GM19035 (cell line): ENCODE measurements at regions not wholly inside any gene's neighbourhood (a gene's known extent, or its start where the extent isn't known, plus 50 kb on each side); places are given as distances from the start of the nearest gene placed in this dataset.

Experiments used
- ATAC-seq: cut with Tn5 transposase; IDR thresholded peaks from one replicate; pipeline ENCODE4 v1.9.1; 2021; ENCODE audit not compliant: unreplicated experiment

DNA sequence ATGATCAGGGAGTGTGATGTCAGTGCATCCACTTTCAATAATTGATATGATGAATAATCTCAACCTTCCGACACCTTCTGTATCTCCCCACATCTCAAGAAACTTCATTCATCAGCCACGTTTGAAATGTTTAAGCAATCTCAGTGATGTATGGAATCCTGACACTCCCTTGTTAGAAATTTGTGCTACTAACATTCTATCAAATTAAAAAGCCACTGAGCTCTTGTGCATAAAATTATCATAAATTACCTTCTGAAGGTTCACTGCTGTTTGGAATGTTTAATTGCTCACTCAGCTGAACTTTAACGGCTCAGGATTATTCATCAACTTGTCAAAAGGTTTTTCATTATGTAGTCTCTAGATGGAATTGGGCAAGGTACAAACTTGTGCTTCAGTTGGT is 108.4 kb upstream of the DPH6 start:
- ATAC-seq: no peak

DNA sequence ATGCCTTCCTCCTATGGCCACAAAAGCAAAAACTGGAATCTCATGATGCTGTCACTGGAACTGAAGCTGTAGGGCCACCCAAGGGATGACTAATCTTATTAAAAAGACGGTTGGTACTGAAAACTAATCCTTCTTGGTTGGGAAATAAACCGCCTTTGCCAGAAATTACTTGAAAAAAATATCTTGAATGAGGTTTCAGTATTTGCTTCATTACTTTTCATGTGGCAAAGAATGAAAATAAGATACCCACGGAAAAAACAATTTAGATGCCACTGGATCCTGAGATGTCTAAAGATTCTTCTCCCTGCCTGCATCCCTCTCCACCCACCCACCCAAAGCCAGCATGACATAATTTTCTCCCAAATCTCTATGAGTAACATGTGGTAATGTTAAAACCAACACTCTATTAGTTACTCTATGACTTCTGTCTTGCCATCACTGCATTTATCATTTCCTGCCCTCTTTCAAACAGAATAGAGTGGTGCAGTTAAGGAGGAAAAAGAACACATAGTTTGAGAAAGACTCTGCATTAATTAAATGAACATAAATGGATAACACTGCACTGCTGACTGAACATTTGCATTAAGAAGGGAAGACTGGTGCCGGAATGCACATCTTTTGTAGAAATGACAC is 111.8 kb upstream of the DPH6 start:
- no peak for ATAC-seq

DNA sequence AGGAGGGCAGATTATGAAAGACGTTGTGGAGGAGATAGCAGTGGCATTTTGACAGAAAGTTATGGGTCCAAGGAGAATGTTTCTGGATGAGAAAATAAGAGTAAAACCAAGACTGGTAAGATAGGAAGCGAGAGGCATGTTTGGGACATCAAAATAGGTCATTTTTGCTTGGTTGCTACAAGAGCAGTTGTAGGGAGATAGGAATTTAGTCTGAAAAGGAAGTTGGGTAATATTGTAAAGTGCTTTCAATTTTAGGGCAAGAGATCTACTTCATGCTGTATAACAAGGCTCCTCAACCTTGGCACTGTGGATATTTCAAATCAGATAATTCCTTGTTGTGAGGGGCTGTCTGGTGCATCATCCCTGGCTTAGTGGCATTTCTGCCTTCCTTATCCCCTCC is 118.0 kb upstream of the DPH6 start:
- no peak for ATAC-seq

DNA sequence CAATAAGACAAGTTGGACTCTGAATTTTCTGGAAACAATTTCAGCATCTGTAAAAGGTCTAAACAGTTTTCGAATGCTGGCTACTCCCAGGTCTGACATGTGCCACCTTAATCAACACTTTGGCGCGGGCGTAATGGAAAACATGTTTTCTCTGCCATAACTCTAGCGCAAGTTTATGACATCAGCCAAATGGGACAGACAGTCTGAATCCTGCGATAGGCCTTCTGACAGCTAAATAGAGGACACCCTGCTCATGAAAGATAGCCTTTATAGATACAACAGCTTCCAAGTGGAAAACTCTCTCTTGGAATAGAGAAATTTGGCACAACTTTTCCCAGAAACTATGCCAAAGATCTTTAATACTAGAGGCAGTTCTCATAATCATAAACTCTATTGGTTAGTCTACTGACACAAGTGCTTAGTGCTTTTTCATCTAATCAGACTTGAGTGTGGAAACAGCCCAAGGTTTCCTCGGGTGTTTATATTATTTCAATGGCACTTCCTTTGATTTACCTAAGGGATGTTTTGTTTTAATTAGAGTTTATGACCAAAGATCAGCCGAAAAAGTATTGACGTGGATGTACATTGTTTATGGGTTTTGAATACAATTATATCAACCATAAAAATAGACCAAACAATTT is 120.1 kb upstream of the DPH6 start:
- no peak for ATAC-seq

DNA sequence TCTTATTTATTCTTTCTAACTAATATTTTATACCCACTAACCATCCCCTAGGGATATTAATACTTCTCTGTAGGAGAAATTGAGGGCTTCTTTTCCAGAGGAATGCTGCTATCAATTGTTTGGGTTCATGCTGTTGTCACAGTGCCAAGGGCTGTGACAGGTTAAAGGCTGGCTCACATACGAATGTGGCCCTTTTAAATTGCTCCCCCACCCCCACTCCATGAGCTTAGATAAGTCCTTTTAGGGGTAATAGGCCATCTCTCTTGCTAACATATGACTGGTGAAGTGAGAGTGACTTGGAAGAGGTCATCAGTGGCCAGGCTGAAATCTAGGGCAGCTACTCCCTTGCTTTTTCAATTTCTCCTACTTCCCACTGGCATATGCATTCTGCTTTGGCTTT is 121.9 kb upstream of the DPH6 start:
- ATAC-seq: no peak

DNA sequence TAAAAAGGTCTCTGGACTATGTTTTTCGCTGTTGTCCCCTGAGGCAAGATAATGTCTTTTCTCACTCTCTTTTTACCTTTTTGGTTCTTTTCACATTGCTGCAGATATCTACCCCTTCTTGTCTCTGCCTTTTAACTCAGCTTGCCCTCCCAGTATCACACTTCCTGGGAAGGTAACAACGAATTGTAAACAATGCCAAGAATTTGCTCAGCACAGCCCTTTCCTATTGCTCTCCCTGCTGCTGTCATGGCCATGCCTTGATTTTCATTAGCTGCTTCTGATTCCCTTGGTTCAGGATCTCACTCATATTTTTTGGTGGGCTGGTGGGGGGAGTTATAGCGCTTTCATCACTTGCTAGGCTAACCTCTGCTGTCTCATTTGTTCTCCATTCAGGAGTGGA is 123.1 kb upstream of the DPH6 start:
- ATAC-seq: no peak

DNA sequence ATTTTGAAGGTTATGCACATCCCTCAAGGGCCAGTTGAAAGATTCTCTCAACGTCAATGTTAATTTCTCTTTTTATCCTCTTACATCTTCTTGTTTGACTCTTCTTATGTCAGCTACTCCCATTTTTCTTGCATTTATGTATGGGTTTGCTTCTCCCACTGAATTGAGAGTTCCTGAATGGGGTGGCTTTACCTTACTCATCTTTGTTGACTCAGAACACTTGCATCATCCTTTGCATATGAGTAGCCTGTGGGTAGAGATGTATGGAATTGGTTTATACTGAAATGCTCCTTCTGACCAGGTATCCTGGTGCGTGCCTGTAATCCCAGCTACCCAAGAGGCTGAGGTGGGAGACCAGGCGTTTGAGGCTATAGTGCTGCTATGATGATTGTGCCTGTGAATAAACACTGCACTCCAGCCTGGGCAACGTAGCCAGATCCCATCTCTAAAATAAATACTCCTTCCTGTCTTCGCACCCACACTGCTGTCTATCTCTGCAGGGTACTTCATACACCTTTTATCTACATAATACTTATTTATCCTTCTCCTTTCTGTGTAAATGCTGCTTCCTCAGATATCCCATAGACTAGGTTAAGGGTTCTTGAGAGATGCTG is 123.6 kb upstream of the DPH6 start:
- ATAC-seq: no peak

DNA sequence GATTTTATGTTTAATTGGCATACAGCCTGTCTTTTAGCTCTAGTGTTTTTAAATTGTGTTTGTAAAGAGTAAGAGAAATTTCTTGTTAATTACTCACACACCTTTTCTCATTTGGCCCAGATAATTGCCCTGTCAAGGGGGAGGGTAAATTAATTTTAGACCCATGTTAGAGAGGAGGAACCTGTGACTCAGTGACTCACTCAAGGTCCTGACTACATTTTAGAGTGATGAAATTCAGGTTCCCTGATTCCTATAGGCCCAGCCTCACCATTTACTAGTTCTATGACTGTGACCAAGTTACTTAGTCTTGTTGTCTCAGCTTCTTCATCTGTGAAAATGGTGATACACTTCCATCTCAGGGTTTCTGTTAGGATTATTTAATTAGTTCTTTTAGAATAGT is 125.2 kb upstream of the DPH6 start:
- no peak for ATAC-seq

DNA sequence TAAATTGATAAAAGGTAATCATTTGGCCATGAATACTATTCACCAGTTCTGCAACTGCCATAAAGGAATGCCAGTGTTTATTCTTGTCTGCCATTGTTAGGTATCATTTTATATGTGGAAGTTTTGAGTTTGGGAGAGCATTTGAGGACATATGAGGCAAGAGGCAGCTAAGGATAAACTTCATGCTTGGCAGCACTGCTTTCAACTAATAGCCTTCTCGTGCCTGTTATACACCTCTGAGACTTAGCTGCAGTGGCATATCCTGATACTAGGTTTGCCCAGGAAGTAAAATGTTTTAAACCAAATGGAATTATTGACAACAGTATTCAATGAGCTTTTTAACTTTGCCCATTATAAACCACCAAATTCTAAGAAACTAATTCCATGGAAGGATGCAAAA is 126.0 kb upstream of the DPH6 start:
- no peak for ATAC-seq

DNA sequence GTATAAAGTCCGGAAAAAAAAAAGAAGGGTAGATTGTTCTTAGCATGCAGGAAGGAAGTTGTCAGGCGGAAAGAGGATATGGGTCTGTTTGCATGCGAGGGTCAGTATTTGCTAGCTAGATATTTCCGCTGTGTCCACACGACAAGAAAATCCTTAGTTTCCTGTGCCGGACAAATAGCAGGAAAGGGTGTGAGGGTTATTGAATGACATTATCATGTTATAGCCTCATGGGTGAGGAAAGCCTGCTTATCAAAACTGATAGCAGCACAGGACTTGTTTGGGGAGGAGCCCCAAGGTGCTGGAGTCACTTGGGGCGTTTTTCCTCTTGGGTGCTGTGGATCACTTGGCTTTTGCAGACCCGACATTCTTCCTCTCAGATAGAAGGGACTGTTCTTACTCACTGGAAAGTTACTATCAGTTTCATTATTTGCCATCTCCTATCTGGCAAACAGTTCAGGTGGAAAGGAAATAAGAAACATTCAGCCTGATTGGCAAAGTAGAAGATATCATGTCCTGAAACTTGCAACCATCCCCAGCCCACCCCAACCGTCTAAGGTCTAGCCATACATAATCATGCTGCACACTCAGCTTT is 127.2 kb upstream of the DPH6 start:
- ATAC-seq: no peak

DNA sequence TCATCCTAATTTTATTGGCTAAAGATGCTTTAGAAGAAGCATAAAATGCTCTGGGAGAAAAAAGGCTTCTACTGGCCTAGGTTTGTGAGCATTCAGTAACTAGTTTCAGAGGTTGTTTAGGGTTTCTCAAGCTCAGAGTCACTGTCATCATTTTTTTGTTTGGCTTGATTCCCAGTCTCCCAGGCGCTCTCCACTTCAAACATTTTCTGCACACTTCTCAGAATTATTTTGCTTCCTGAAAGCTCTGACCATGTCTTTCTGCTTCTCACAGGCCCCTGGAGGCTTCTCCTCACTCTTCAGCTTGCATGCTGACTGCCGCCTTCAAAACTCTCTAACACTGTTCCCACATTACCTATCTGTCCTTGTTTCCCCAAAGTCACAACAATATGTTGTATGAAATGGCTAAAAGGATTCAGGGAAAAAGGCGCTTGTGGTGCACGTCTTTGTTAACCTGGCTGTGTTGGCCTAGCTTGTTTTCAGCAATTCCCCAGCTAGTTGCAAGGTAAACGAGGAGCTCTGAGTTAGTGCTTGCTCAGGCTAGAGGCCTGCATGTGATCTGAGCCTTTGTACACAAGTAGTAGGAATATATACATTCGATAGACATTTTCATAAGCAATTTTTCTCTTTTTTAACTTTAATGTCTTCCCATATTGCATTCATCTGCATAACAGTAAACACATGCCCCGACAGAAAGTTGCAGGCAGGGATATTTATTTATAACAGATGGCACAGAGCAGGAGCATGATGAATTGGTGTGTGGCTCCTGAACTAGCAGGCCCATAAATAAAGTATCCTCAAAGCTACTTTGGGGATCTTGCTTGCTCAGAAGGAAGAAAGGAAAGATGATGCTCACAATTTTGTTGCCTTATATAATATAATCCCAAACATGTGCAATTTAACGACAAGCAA is 129.2 kb upstream of the DPH6 start:
- ATAC-seq: no peak

DNA sequence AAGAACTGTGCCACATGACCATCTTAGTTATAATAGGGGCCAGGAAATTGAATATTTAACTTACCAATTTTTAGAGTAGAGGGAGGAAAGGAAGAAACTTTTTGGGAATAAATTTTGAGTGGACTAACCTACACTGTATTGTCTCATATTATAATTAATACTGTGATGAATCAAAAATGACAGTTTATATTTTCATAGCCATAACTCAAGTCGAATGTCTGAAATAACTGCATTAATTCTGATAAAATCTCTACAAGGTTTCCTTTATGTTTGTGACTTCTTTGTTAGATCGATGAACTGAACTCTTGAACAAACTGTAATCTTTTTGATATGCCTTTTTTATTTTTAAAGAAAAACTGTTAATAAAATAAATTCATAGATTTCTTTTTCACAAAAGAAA is 132.8 kb upstream of the DPH6 start:
- no peak for ATAC-seq

DNA sequence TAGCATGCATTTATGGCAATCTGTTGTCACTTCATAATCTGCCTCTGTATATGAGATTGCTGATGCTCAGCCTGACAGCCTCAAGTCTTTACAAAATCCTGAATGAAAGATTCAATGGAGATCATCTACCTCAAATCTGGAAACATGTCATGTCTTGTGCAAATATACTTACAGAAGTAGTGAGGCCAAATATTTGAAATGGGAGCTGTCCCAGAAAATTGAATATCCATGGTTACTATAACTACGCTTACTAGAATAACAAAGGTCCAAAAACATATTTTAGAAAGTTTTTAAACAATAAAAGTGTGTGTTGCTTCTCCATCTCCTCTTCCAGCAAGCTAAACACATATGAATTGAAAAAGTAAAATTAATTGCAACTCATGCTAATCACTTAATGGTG is 133.2 kb upstream of the DPH6 start:
- no peak for ATAC-seq

DNA sequence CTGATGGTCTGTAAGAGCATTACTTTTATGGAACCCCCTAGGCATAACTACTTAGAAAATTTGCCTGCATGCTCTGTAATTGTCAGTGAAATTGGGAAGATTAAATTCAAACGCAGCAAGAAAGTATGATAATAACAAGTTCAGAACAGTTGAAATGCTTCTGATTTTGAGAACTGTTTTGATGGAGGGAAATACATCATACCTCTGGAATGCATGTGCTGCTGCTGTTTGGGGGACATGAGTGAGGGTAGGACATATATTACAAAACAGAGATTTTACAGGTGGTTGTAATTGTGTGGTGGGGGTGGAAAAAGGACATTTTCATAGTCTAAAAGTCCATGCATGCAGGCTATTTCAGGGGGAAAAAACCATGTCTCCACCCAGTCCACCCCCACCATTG is 135.0 kb upstream of the DPH6 start:
- no peak for ATAC-seq

DNA sequence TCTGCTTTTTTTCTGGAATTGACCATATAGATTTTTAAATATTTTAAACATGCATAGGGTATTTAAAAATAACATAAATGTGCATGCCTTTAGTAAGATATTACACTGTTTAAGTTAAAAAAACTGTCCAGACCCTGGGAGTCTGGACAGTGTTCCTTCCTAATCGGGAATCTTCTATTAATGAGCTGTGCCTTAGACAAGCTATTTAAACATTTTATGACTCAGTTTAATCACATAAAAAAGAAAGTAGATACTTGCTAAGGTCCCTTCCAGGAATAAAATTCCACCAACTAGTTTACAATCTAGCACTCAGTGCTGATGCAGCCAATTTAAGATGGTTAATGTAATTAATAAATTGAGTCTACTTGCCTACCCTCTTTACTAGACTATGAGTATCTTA is 140.4 kb upstream of the DPH6 start:
- no peak for ATAC-seq

DNA sequence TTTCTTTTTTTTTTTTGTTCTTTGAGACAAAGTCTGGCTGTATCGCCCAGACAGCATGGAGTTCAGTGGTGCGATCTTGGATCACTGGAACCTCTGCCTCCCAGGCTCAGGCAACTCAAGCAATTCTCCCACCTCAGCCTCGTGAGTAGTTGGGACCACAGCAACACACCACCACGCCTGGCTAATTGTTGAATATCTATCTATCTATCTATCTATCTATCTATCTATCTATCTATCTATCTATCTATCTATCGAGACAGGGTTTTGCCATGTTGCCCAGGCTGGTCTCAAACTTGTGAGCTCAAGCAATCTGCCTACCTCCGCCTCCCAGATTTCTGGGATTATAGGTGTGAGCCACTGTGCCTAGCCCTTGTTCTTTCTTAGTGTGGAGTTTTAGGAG is 143.3 kb upstream of the DPH6 start:
- no peak for ATAC-seq

DNA sequence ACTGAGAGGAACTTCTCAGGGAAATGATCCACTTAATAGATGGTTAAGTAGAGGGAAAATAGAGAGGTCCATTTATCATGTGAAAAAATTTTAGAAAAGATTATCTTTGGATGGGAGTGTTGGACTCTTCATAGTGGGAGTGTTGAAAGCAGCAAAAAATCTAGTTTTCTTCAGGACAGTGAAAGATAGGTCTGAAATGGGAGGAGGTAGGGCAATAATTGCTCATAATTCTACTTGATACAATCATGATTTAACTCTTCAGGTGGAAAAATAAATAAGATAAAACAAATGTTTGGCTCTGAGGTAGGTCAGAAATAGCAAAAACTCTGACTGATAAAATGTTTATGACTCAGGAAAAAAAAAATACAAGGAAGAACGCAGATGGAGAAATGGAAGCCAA is 144.1 kb upstream of the DPH6 start:
- no peak for ATAC-seq

DNA sequence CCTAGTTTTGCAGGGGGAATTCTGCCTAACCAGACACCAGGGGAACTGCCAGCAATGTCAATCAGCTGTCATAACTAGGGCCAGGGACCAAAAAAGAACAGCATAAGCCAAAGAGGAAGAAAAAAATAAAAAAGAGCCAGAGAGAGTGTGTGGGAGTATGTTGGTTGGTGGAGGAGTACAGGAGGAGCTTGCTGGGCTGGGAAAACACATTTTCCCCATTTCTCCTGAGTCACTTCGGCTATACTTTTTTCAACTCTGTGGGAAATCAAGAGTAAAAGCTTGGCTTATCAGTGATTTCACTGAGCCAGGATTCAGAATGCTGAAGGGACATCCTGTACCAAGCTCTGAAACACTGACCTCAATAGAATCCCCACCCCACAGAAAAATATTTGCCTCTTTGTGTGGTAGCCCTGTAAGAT is 144.7 kb upstream of the DPH6 start:
- no peak for ATAC-seq

DNA sequence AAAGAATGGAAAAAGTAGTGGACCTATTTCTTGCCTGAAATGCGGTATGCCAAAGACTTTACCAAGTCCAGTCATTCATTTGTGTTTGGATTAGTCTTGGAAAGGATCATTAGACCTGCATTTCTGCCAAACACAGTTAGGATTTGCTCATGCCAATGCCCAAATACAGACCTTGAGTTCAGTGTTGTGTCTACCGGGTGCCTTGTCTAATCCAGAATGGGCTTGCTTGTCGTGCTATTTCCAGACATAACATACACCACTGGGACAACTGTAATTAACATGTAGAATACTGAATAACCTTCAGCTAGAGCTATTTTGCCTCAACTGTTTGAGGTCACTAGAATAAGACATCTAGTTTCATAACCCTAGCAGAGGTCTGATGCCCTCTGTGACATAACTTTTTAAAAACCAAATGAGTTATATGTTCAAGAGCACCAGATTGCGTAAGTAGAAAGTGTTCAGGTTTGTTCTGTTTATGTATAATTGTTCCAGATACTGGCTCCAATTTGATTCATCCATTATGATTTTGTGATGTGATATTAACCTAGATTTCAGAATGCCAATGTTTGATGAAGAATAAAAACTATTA is 145.3 kb upstream of the DPH6 start:
- ATAC-seq: no peak

DNA sequence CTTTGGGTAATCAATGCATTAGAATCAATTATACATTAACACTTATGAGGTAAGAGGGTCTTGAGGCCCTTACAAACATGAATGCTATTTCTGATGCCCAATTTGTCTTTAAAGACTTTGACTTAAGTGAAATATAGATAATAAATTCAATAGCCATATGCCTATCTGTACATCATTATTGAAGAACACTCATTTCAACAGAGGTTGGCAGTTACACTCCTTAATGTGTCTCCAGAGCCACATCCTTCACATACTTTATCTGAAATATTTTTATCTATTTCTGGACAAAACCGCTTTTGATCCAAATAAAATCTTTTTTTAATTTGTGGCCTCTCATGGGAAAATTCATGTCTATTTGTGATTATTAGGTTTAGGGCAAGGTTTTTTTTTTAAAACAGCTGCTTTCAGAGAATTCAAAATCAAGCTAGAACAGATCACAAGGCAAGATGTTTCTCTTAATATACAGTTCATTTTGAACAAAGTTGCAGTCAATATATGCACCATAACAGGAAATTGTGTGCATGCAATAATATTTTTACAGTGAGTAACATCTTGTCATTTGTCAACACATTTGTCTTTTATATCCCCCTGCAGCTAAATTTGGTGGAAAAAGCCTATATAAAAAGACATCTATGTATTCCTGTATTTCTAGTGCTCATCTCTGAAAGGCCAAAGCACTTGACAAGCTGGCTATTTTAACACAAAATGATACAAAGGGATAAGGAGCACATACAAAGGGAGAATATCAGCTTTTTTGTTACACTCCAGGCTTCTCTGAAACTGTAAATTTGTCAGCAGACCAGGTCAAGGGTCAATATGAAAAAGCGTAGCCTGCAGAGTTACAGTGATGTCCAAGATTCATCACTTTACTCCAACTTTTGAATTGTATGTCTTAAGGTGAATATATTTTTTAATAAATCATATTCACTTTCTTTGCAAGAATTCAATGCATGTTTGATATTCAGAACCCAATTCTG is 146.2 kb upstream of the DPH6 start:
- no peak for ATAC-seq
